Upper lobe of left lung (tissue), 6 donors: ENCODE measurements at regions not wholly inside any gene's neighbourhood (a gene's known extent, or its start where the extent isn't known, plus 50 kb on each side); places are given as distances from the start of the nearest gene placed in this dataset.

Source experiments
- ATAC-seq, 2 donors: fragments of 200-7000 bp; cut with Tn5 transposase; one replicate each; pipeline ENCODE4 v1.9.1; 2022; ENCODE audit warnings: mild to moderate bottlenecking in 2 of 2, moderate library complexity in 2 of 2; ENCODE audit not compliant: low FRiP score in 2 of 2
- DNase-seq, 2 donors: peaks; one replicate each; pipeline ENCODE4 v3.0.0-alpha.2; 2019 to 2020
- H3K27ac ChIP-seq, 4 donors: fragments of 200-600 bp; sonication (generic); one replicate each; pipeline ENCODE4 v1.5.1; 2016 to 2019
- H3K27me3 ChIP-seq, 4 donors: fragments of 200-600 bp; sonication (generic); one replicate each; pipeline ENCODE4 v1.5.1; 2017 to 2019
- H3K36me3 ChIP-seq, 4 donors: fragments of 200-600 bp; sonication (generic); one replicate each; pipeline ENCODE4 v1.5.1; 2016 to 2019
- H3K4me1 ChIP-seq, 4 donors: fragments of 200-600 bp; sonication (generic); one replicate each; pipeline ENCODE4 v1.5.1; 2018 to 2019
- H3K4me3 ChIP-seq, 4 donors: fragments of 200-600 bp; sonication (generic); one replicate each; pipeline ENCODE4 v1.5.1; 2017 to 2019; ENCODE audit warnings: mild to moderate bottlenecking in 2 of 4, moderate library complexity in 1 of 4
- H3K9me3 ChIP-seq, 4 donors: fragments of 200-600 bp; sonication (generic); one replicate each; pipeline ENCODE4 v1.5.1; 2018 to 2019
- CTCF ChIP-seq, 6 experiments: fragments of 450-650 bp in 4 of 6; fragments of 200-600 bp in 2 of 6; sonication (generic) in 2 of 6; IDR thresholded peaks; one replicate each; pipeline ENCODE4 v1.5.1; 2016 to 2019; ENCODE audit warnings: antibody characterized with exemption in 6 of 6
- EP300 ChIP-seq, 4 donors: sonication (generic); formaldehyde crosslinking; IDR thresholded peaks; one replicate each; pipeline ENCODE4 v1.5.1; 2017; ENCODE audit warnings: antibody characterized with exemption in 4 of 4, control low read depth in 2 of 4
- POLR2A ChIP-seq, 4 donors: fragments of 450-650 bp; IDR thresholded peaks; one replicate each; pipeline ENCODE4 v1.5.1; 2016 to 2017; ENCODE audit warnings: antibody characterized with exemption in 4 of 4, mild to moderate bottlenecking in 2 of 4
- POLR2AphosphoS5 ChIP-seq, 2 donors: sonication (generic); formaldehyde crosslinking; IDR thresholded peaks; one replicate each; pipeline ENCODE4 v1.5.1; 2017; ENCODE audit warnings: antibody characterized with exemption in 2 of 2
- WGBS, 2 donors: methylation state at CpG; one replicate each; pipeline ENCODE4 v1.1.5; 2017 to 2018; 5-methylcytosine and 5-hydroxymethylcytosine counted together
- donor health status: DM: no; HTN: no; CAD: no; lungs with moderate emphysema.
- donor health status: DM: no; HTN: yes; CAD: no; lungs with severe emphysema.

DNA sequence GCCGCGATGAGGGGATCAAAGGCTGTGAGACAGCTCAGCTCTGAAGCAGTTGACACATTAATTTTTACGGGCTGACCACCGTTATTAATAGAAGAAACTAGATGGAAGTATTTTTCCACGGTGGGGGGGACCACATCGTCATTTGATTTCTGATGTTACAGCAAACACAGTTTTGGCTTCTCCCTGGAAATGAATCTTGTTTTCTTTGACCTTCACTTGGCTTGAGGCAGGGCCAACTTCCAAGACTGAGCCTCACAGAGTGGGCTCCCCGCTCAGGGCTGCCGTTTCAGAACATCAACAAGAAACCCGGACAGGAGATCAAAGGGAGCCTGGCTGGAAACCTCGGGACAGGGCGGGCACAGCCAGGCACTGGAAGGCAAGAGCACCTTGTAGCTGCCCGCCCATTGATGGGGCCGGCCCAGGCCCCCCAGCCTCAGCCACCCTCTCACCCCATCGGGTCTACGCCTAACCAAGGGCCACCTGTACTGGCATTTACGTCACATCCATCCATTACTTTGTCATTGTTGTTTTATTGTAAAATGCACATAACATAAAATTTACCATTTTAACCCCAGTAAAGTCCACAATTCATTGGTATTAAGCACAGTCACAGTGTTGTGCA is 124.6 kb downstream of the C16orf95 start:
- no peak overlapping the region for H3K4me3 ChIP-seq
- peaks cover 8 to 17% (median 12%) of the 10 kb centered on the region in 4 donors for H3K9me3 ChIP-seq
- DNase-seq (peak in 1 of 2 donors; percentile 61), ATAC-seq (no peak)
- no peaks in the 10 kb centered on the region for H3K27me3 ChIP-seq
- no peaks in the 10 kb centered on the region for H3K36me3 ChIP-seq
- TF ChIP-seq POLR2AphosphoS5 (IDR thresholded peaks at IDR 0.05) (no peak), POLR2A (IDR thresholded peaks at IDR 0.05) (no peak), CTCF (IDR thresholded peaks at IDR 0.05) (no peak), EP300 (IDR thresholded peaks at IDR 0.05) (no peak)
- 69 to 77% methylated on average over 13 to 16 of the region's 16 CpGs for WGBS, 2 donors
- H3K4me1 ChIP-seq, result no peaks in the 10 kb centered on the region
- H3K27ac ChIP-seq, result no peak overlapping the region

- Histone ChIP-seq H3K36me3 (no peaks in the 10 kb centered on the region), H3K27ac (no peak overlapping the region), H3K9me3 (peaks cover 8 to 17% (median 12%) of the 10 kb centered on the region in 4 donors), H3K27me3 (no peaks in the 10 kb centered on the region), H3K4me1 (no peaks in the 10 kb centered on the region), H3K4me3 (no peak overlapping the region)
- TF ChIP-seq EP300 (IDR thresholded peaks at IDR 0.05), result no peak
- no peak for TF ChIP-seq POLR2AphosphoS5 (IDR thresholded peaks at IDR 0.05)
- no peak for TF ChIP-seq POLR2A (IDR thresholded peaks at IDR 0.05)
- no peak for TF ChIP-seq CTCF (IDR thresholded peaks at IDR 0.05)
- no peak for DNase-seq
- WGBS, 2 donors, result 84 to 87% methylated on average over 5 to 6 of the region's 6 CpGs
- no peak for ATAC-seq
These were observed 123.0 kb downstream of the C16orf95 start for GRCh38 chr16:87194172-87194571.

DNA sequence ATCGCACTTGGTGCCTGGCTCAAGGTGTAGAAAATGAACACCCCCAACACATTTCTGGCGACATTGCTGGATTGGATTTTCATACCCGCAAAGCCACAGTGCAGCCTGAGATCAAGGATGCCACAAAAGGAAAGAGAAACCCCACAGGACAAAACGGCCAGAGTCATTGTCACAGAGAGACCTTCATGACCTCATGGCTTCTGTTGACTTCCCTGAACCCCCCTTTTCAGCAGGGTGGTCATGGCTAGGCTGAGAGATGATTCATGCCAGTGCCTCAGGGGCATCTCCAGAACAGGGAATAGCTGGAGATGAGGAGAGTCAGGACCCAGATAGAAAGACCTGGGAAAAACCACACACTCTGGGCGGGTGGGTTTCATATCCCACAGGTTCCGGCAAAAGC is 122.0 kb downstream of the C16orf95 start:
- WGBS, 2 donors, result 79 to 86% methylated on average over 6 of the region's 6 CpGs
- TF ChIP-seq CTCF (IDR thresholded peaks at IDR 0.05) (no peak), EP300 (IDR thresholded peaks at IDR 0.05) (no peak), POLR2AphosphoS5 (IDR thresholded peaks at IDR 0.05) (no peak), POLR2A (IDR thresholded peaks at IDR 0.05) (no peak)
- Histone ChIP-seq H3K27ac (no peak overlapping the region), H3K36me3 (no peaks in the 10 kb centered on the region), H3K4me1 (no peaks in the 10 kb centered on the region), H3K9me3 (peaks cover 6 to 9% (median 8%) of the 10 kb centered on the region in 4 donors), H3K4me3 (no peak overlapping the region), H3K27me3 (no peaks in the 10 kb centered on the region)
- DNase-seq (no peak), ATAC-seq (no peak)

GRCh38 chr16:87196231-87196630 is 121.0 kb downstream of the C16orf95 start:
- DNase-seq (no peak), ATAC-seq (peak in 1 of 2 donors; percentile 38)
- Histone ChIP-seq H3K9me3 (no peaks in the 10 kb centered on the region), H3K27me3 (no peaks in the 10 kb centered on the region), H3K36me3 (no peaks in the 10 kb centered on the region), H3K4me1 (no peaks in the 10 kb centered on the region), H3K27ac (no peak overlapping the region), H3K4me3 (no peak overlapping the region)
- TF ChIP-seq CTCF (IDR thresholded peaks at IDR 0.05) (no peak), POLR2A (IDR thresholded peaks at IDR 0.05) (no peak), EP300 (IDR thresholded peaks at IDR 0.05) (no peak), POLR2AphosphoS5 (IDR thresholded peaks at IDR 0.05) (no peak)
- WGBS, 2 donors, result 91 to 93% methylated on average over 9 to 11 of the region's 11 CpGs

DNA sequence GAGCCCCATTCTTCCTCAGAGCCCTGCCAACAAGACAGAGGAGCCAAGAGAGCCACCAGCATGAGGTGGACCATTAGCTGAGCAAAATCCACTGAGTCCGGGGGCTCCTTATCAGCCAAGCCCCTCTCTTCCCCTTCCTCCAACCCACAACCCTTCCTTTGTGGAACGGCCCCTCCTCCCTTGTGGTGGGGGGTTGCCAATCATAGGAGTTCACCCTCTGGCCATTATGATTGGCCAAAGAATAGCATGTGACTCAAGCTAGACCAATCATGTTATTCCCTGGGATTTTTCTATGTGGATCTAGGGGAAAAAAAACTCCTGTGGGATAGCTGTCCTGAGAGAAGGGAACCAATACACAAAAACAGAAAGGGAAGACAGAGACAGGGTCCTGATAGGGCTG is 120.5 kb downstream of the C16orf95 start:
- Histone ChIP-seq H3K9me3 (no peaks in the 10 kb centered on the region), H3K27me3 (no peaks in the 10 kb centered on the region), H3K36me3 (no peaks in the 10 kb centered on the region), H3K4me1 (no peaks in the 10 kb centered on the region), H3K27ac (no peak overlapping the region), H3K4me3 (no peak overlapping the region)
- TF ChIP-seq EP300 (IDR thresholded peaks at IDR 0.05) (no peak), POLR2A (IDR thresholded peaks at IDR 0.05) (no peak), POLR2AphosphoS5 (IDR thresholded peaks at IDR 0.05) (no peak), CTCF (IDR thresholded peaks at IDR 0.05) (no peak)
- WGBS, 2 donors, result 51 to 65% methylated on average over 2 of the region's 2 CpGs
- DNase-seq, result no peak
- ATAC-seq, result no peak
